CD14-positive monocyte (primary cell): ENCODE measurements at regions not wholly inside any gene's neighbourhood (a gene's known extent, or its start where the extent isn't known, plus 50 kb on each side); places are given as distances from the start of the nearest gene placed in this dataset.

Experiments used
- DNase-seq, 3 donors: peaks; one replicate each; pipeline ENCODE4 v3.0.0-alpha.2; 2011 to 2022
- H2AFZ ChIP-seq: 2 replicates; pipeline ENCODE4 v1.6.0; 2012; ENCODE audit warnings: mild to moderate bottlenecking, low read depth, low read length, inconsistent platforms; ENCODE audit not compliant: insufficient read depth, poor library complexity, severe bottlenecking
- H3K27ac ChIP-seq, 2 donors: 1 replicate in 1 of 2; 2 replicates in 1 of 2; pipeline ENCODE4 v1.5.1; 2012 to 2013; ENCODE audit warnings: low read length in 2 of 2, control low read depth in 1 of 2, inconsistent platforms in 1 of 2, low read depth in 1 of 2, mild to moderate bottlenecking in 1 of 2
- H3K27me3 ChIP-seq, 2 donors: one replicate each; pipeline versions ENCODE4 v1.6.0 to v1.6.1; 2011 to 2013; ENCODE audit warnings: low read length in 2 of 2; ENCODE audit not compliant: control insufficient read depth in 2 of 2, insufficient read depth in 2 of 2
- H3K36me3 ChIP-seq, 2 donors: replicated peaks in 1 of 2; 1 replicate in 1 of 2; 2 replicates in 1 of 2; pipeline versions ENCODE4 v1.5.1 to v1.6.1; 2012 to 2013; ENCODE audit warnings: low read length in 2 of 2, control low read depth in 1 of 2, inconsistent platforms in 1 of 2, mild to moderate bottlenecking in 1 of 2; ENCODE audit not compliant: insufficient read depth in 2 of 2, control insufficient read depth in 1 of 2
- H3K4me1 ChIP-seq, 2 donors: 1 replicate in 1 of 2; 2 replicates in 1 of 2; pipeline versions ENCODE4 v1.5.1 to v1.6.1; 2012 to 2013; ENCODE audit warnings: low read length in 2 of 2, control low read depth in 1 of 2, inconsistent platforms in 1 of 2, mild to moderate bottlenecking in 1 of 2, moderate library complexity in 1 of 2; ENCODE audit not compliant: insufficient read depth in 2 of 2, control insufficient read depth in 1 of 2
- H3K4me2 ChIP-seq: replicated peaks from 2 replicates; pipeline ENCODE3; 2012; ENCODE audit warnings: low read length, moderate library complexity, mild to moderate bottlenecking; ENCODE audit not compliant: poor library complexity, severe bottlenecking; ENCODE audit errors: extremely low read depth
- H3K4me3 ChIP-seq, 3 experiments: fragments of 200-600 bp in 1 of 3; sonication (generic) in 1 of 3; replicated peaks in 1 of 3; 1 replicate in 2 of 3; 2 replicates in 1 of 3; pipeline ENCODE4 v1.5.1; 2011 to 2013; ENCODE audit warnings: low read length in 3 of 3, mild to moderate bottlenecking in 3 of 3, control low read depth in 2 of 3, low read depth in 2 of 3, inconsistent platforms in 1 of 3, moderate library complexity in 1 of 3
- H3K79me2 ChIP-seq: 2 replicates; pipeline ENCODE4 v1.6.0; 2012; ENCODE audit warnings: mild to moderate bottlenecking, control low read depth, inconsistent platforms, low read length, moderate library complexity; ENCODE audit not compliant: insufficient read depth
- H3K9ac ChIP-seq: 2 replicates; pipeline ENCODE4 v1.6.0; 2017; ENCODE audit warnings: low read length, mild to moderate bottlenecking; ENCODE audit not compliant: insufficient read depth, poor library complexity, severe bottlenecking
- H3K9me3 ChIP-seq, 2 donors: replicated peaks in 1 of 2; 1 replicate in 1 of 2; 2 replicates in 1 of 2; pipeline versions ENCODE4 v1.5.1 to v1.6.1; 2012 to 2013; ENCODE audit warnings: low read length in 2 of 2, control low read depth in 1 of 2; ENCODE audit not compliant: control insufficient read depth in 1 of 2, insufficient read depth in 1 of 2
- H4K20me1 ChIP-seq: 2 replicates; pipeline ENCODE4 v1.6.0; 2012; ENCODE audit warnings: mild to moderate bottlenecking, low read length, control low read depth, moderate library complexity; ENCODE audit not compliant: insufficient read depth
- H3K27ac Mint-ChIP-seq, 7 donors: one replicate each; pipeline ENCODE4 v1.8.0; 2020; ENCODE audit warnings: mild to moderate bottlenecking in 7 of 7, mixed read lengths in 7 of 7, moderate library complexity in 6 of 7, inconsistent platforms in 2 of 7
- H3K27me3 Mint-ChIP-seq, 3 donors: one replicate each; pipeline ENCODE4 v1.8.0; 2021 to 2022; ENCODE audit warnings: low read depth in 3 of 3, mild to moderate bottlenecking in 3 of 3, mixed read lengths in 3 of 3, moderate library complexity in 3 of 3, inconsistent platforms in 1 of 3
- H3K36me3 Mint-ChIP-seq, 2 donors: one replicate each; pipeline ENCODE4 v1.8.0; 2020; ENCODE audit warnings: mixed read lengths in 2 of 2, inconsistent platforms in 1 of 2, mild to moderate bottlenecking in 1 of 2
- H3K4me1 Mint-ChIP-seq: one replicate; pipeline ENCODE4 v1.8.0; 2020; ENCODE audit warnings: mild to moderate bottlenecking, mixed read lengths
- H3K4me3 Mint-ChIP-seq, 2 donors: one replicate each; pipeline ENCODE4 v1.8.0; 2020; ENCODE audit warnings: mild to moderate bottlenecking in 2 of 2, mixed read lengths in 2 of 2, moderate library complexity in 1 of 2
- H3K9me3 Mint-ChIP-seq, 7 donors: one replicate each; pipeline ENCODE4 v1.8.0; 2020 to 2022; ENCODE audit warnings: mixed read lengths in 7 of 7, mild to moderate bottlenecking in 6 of 7, moderate library complexity in 6 of 7, inconsistent platforms in 2 of 7
- CTCF ChIP-seq: fragments of 200-600 bp; IDR thresholded peaks from one replicate; pipeline ENCODE4 v1.8.0; 2022; ENCODE audit warnings: antibody characterized with exemption, mild to moderate bottlenecking
- WGBS: methylation state at CpG from one replicate; pipeline ENCODE4 v1.1.5; 2013; ENCODE audit warnings: missing lambda C conversion rate; ENCODE audit not compliant: insufficient coverage; 5-methylcytosine and 5-hydroxymethylcytosine counted together
- intact Hi-C, 2 donors: fragments of 100-400 bp; cut with micrococcal nuclease; formaldehyde crosslinking; loops; one replicate each; pipeline versions ENCODE4 v1.15.0 to v1.15.1; 2023

GRCh38 chr5:171695804-171696203 lies 89.8 kb upstream of the SMIM23 start:
- DNase-seq: no peak
- Histone ChIP-seq H3K27me3 (no peaks in the 10 kb centered on the region), H3K36me3 (no peaks in the 10 kb centered on the region), H3K9me3 (no peaks in the 10 kb centered on the region), H3K9ac (no peak overlapping the region), H2AFZ (no peak overlapping the region), H3K4me2 (no peak overlapping the region), H3K4me1 (no peaks in the 10 kb centered on the region), H3K4me3 (no peak overlapping the region), H3K27ac (no peak overlapping the region), H4K20me1 (no peaks in the 10 kb centered on the region), H3K79me2 (no peaks in the 10 kb centered on the region)
- intact Hi-C loops: no loop called here
- Mint-ChIP-seq H3K27me3 (peaks cover 0 to 2% (median 0%) of the 10 kb centered on the region in 3 donors), H3K9me3 (no peaks in the 10 kb centered on the region), H3K27ac (peak overlapping the region in 1 of 7 donors; percentile 37), H3K36me3 (no peaks in the 10 kb centered on the region), H3K4me1 (peaks cover 3% of the 10 kb centered on the region), H3K4me3 (no peak overlapping the region)
- TF ChIP-seq CTCF: no peak
- WGBS: 82% methylated on average over 2 of the region's 2 CpGs

GRCh38 chr5:171697221-171698102 lies 88.2 kb upstream of the SMIM23 start:
- intact Hi-C loops: no loop called here
- Histone ChIP-seq H3K36me3 (no peaks in the 10 kb centered on the region), H3K4me1 (no peaks in the 10 kb centered on the region), H3K27me3 (no peaks in the 10 kb centered on the region), H3K27ac (no peak overlapping the region), H3K79me2 (no peaks in the 10 kb centered on the region), H3K9me3 (no peaks in the 10 kb centered on the region), H2AFZ (no peak overlapping the region), H3K9ac (no peak overlapping the region), H3K4me3 (no peak overlapping the region), H3K4me2 (no peak overlapping the region), H4K20me1 (no peaks in the 10 kb centered on the region)
- H3K4me1 Mint-ChIP-seq: peaks cover 3% of the 10 kb centered on the region
- TF ChIP-seq CTCF: no peak
- no peaks in the 10 kb centered on the region for H3K36me3 Mint-ChIP-seq
- H3K4me3 Mint-ChIP-seq: no peak overlapping the region
- WGBS: 91% methylated on average over 15 of the region's 18 CpGs
- H3K27ac Mint-ChIP-seq: no peak overlapping the region
- no peak for DNase-seq
- H3K27me3 Mint-ChIP-seq: peaks cover 0 to 2% (median 1%) of the 10 kb centered on the region in 3 donors
- H3K9me3 Mint-ChIP-seq: no peaks in the 10 kb centered on the region
